ENCODE measurements at regions not wholly inside any gene's neighbourhood (a gene's known extent, or its start where the extent isn't known, plus 50 kb on each side); places are given as distances from the start of the nearest gene placed in this dataset.

GRCh38 chr14:34034447-34035176 lies 83.7 kb upstream of the EGLN3 start:
- Histone ChIP-seq H3K27me3 (ENCODE audit: low read depth) (no peaks in the 10 kb centered on the region), H3K4me1 (peaks cover 48% of the 10 kb centered on the region), H3K9me3 (replicated peaks) (no peaks in the 10 kb centered on the region), H3K36me3 (no peaks in the 10 kb centered on the region), H3K27ac (replicated peaks) (peak overlapping the region; percentile 92), H3K4me3 (no peak overlapping the region)
- DNase-seq = no peak
- intact Hi-C loops (cut with micrococcal nuclease) = no loop called here
- TF ChIP-seq CTCF (IDR thresholded peaks at IDR 0.05; ENCODE audit: borderline replicate concordance) = no peak

- H3K4me1 ChIP-seq = peaks cover 37% of the 10 kb centered on the region
- H3K36me3 ChIP-seq = no peaks in the 10 kb centered on the region
- intact Hi-C loops (cut with micrococcal nuclease) = no loop called here
- no peaks in the 10 kb centered on the region for H3K9me3 ChIP-seq (replicated peaks)
- no peaks in the 10 kb centered on the region for H3K27me3 ChIP-seq (ENCODE audit: low read depth)
- no peak for DNase-seq
- H3K27ac ChIP-seq (replicated peaks) = no peak overlapping the region
- no peak overlapping the region for H3K4me3 ChIP-seq
- no peak for TF ChIP-seq CTCF (IDR thresholded peaks at IDR 0.05; ENCODE audit: borderline replicate concordance)
These were observed 81.8 kb upstream of the EGLN3 start for GRCh38 chr14:34032720-34033119.

GRCh38 chr14:34030864-34031263 lies 80.0 kb upstream of the EGLN3 start:
- peaks cover 32% of the 10 kb centered on the region for H3K4me1 ChIP-seq
- no peaks in the 10 kb centered on the region for H3K36me3 ChIP-seq
- TF ChIP-seq CTCF (IDR thresholded peaks at IDR 0.05; ENCODE audit: borderline replicate concordance) = no peak
- DNase-seq = peak; percentile 45
- H3K4me3 ChIP-seq = no peak overlapping the region
- intact Hi-C loops (cut with micrococcal nuclease) = no loop called here
- no peaks in the 10 kb centered on the region for H3K9me3 ChIP-seq (replicated peaks)
- no peaks in the 10 kb centered on the region for H3K27me3 ChIP-seq (ENCODE audit: low read depth)
- H3K27ac ChIP-seq (replicated peaks) = peak overlapping the region; percentile 77

GRCh38 chr14:34029921-34030334 lies 79.1 kb upstream of the EGLN3 start:
- H3K9me3 ChIP-seq (replicated peaks) = no peaks in the 10 kb centered on the region
- peaks cover 22% of the 10 kb centered on the region for H3K4me1 ChIP-seq
- no peaks in the 10 kb centered on the region for H3K36me3 ChIP-seq
- no peak overlapping the region for H3K4me3 ChIP-seq
- intact Hi-C loops (cut with micrococcal nuclease) = no loop called here
- DNase-seq = peak; percentile 69
- peak overlapping the region; percentile 77 for H3K27ac ChIP-seq (replicated peaks)
- TF ChIP-seq CTCF (IDR thresholded peaks at IDR 0.05; ENCODE audit: borderline replicate concordance) = no peak
- no peaks in the 10 kb centered on the region for H3K27me3 ChIP-seq (ENCODE audit: low read depth)

- DNase-seq = no peak
- peaks cover 15% of the 10 kb centered on the region for H3K4me1 ChIP-seq
- intact Hi-C loops (cut with micrococcal nuclease) = no loop called here
- H3K27ac ChIP-seq (replicated peaks) = no peak overlapping the region
- H3K36me3 ChIP-seq = no peaks in the 10 kb centered on the region
- H3K9me3 ChIP-seq (replicated peaks) = no peaks in the 10 kb centered on the region
- no peak for TF ChIP-seq CTCF (IDR thresholded peaks at IDR 0.05; ENCODE audit: borderline replicate concordance)
- no peaks in the 10 kb centered on the region for H3K27me3 ChIP-seq (ENCODE audit: low read depth)
- H3K4me3 ChIP-seq = no peak overlapping the region
These were observed 77.2 kb upstream of the EGLN3 start for GRCh38 chr14:34027990-34028495.

All from left ventricle myocardium inferior (tissue), 1 donor.